ENCODE measurements at regions not wholly inside any gene's neighbourhood (a gene's known extent, or its start where the extent isn't known, plus 50 kb on each side); places are given as distances from the start of the nearest gene placed in this dataset.

DNA sequence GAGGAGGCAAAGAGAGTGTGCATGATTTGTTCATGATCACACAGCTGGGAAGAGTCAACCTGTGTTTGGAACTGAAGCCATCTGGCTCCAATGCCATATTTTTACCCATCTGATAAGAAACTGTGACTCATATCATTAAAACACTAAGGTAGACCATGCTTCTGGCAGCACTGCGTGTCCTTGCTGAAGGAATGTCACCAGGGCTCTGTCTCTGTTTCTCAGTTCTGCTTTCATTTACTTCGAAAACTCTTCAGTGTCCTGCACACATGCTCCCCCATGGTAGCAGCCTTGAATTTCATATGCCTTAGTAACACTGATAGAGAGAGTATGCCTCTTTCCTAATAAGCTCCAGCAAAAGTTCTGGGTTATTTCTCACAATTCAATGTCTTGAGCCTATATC lies 830.4 kb downstream of the DCDC2C start:
- in situ Hi-C loops (cut with HindIII; ENCODE audit: low sequenced_read_pairs) = no loop called here
- no peak overlapping the region for H3K4me3 ChIP-seq (ENCODE audit: low read depth, low read length)
- no peak for DNase-seq (ENCODE audit: low read depth, low spot score)
- TF ChIP-seq, protein P1, sequence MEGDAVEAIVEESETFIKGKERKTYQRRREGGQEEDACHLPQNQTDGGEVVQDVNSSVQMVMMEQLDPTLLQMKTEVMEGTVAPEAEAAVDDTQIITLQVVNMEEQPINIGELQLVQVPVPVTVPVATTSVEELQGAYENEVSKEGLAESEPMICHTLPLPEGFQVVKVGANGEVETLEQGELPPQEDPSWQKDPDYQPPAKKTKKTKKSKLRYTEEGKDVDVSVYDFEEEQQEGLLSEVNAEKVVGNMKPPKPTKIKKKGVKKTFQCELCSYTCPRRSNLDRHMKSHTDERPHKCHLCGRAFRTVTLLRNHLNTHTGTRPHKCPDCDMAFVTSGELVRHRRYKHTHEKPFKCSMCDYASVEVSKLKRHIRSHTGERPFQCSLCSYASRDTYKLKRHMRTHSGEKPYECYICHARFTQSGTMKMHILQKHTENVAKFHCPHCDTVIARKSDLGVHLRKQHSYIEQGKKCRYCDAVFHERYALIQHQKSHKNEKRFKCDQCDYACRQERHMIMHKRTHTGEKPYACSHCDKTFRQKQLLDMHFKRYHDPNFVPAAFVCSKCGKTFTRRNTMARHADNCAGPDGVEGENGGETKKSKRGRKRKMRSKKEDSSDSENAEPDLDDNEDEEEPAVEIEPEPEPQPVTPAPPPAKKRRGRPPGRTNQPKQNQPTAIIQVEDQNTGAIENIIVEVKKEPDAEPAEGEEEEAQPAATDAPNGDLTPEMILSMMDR (IDR thresholded peaks at IDR 0.05; ENCODE audit: low read depth, low read length) = no peak

DNA sequence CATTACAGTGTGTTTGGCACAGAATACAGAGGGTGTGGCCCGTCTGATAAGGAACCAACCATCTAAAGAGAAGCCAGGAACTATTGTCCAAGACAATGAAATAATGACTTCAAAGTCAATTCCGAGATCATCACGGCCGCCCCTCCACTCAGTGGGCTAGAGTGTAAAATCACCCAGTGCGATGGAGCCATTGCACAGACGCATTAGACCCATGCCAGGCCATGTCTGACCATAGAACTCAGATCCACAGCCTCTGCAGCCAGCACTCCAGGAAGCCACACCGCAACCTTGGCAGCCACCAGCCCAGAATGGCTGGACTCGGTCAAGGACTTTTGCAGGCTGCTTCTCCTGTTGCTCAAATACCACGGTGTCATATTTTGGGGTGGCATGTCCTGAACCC lies 835.7 kb downstream of the DCDC2C start:
- TF ChIP-seq, protein P1 (IDR thresholded peaks at IDR 0.05; ENCODE audit: low read depth, low read length) = no peak
- no peak overlapping the region for H3K4me3 ChIP-seq (ENCODE audit: low read depth, low read length)
- DNase-seq (ENCODE audit: low read depth, low spot score) = no peak
- in situ Hi-C loops (cut with HindIII; ENCODE audit: low sequenced_read_pairs) = no loop called here

DNA sequence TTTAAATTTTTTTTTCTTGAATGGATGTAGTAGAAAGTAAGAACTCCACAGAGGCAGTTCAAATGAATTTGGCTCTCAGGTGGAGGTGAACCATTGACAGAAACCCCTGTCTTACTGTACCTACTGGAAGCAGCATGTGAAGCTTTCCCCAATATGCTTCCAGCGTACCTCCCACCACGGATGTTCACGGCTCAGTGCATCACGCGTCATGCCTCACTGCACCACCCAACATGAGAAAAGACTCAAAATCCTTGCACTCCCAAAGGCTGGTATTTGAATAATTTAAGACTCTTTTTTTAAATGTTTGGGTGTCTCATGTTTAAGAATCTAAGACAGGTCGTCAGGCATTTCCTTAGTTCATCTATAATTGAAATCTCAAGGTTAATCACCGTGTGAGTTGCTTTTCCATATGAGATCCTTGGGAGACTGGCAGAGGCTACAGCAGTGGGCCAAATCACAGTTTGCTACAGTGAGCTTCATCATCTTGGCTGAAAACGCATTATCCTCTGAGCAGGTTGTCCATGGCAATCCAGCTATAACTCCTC lies 846.4 kb downstream of the DCDC2C start:
- H3K4me3 ChIP-seq (ENCODE audit: low read depth, low read length) = no peak overlapping the region
- TF ChIP-seq, protein P1 (IDR thresholded peaks at IDR 0.05; ENCODE audit: low read depth, low read length) = no peak
- no peak for DNase-seq (ENCODE audit: low read depth, low spot score)
- in situ Hi-C loops (cut with HindIII; ENCODE audit: low sequenced_read_pairs) = no loop called here

DNA sequence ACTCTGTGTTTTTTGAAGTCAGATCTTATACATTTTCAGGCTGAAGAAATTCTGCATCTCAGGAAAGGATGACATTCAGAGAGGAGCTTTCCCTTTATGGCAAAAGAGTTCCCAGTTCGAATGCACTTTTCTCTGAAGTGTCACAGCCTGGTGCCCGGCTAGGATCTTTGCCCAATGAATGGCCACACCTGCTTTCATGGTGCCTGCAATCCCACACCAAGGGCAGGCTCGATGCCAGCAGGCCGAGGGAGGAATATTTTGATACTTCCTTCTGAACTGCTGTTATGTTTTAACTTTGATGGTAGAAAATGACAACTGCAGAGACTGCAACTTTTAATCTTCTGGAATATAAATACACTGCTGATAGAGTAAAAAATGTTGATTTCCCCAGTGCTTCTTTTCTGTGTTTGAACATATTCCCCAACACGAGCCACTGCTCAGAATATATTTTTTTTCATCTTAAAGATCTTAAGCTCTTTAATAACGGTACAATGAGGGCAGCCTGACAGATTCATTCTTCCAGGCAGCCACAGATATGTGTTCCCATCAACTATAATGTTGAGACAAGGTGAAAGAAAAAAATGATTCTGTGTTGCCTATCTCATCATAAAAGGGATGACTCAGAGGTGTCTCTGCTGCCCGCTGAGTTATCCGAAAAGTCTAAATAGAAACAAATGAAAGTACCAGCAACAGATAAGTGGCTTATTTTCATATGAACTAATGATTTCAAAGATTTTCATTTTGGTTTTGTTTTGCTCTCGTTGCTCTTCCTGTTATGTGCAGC lies 848.5 kb downstream of the DCDC2C start:
- TF ChIP-seq, protein P1 (IDR thresholded peaks at IDR 0.05; ENCODE audit: low read depth, low read length) = no peak
- H3K4me3 ChIP-seq (ENCODE audit: low read depth, low read length) = no peak overlapping the region
- no peak for DNase-seq (ENCODE audit: low read depth, low spot score)
- in situ Hi-C loops (cut with HindIII; ENCODE audit: low sequenced_read_pairs) = no loop called here

DNA sequence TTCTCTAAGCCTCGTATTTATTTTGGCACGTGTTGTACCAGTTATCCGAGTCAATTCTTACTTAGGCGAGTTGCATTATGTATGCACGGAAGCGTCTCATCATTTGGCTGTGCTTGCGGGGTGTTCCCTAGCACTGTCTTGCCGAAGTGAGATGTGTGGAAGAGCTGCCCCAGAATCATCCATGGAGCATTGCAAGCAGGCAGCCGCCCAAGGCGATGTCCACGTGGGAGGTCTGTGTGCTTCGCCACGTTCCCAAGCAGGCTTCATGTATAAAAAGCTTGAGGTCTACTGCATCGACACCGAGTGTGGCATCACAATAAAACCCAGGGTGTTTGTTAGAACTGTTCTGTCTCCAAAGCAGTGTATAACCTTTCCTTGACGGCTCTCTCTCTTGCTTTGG lies 849.9 kb downstream of the DCDC2C start:
- no peak overlapping the region for H3K4me3 ChIP-seq (ENCODE audit: low read depth, low read length)
- DNase-seq (ENCODE audit: low read depth, low spot score) = peak; percentile 2
- TF ChIP-seq, protein P1 (IDR thresholded peaks at IDR 0.05; ENCODE audit: low read depth, low read length) = no peak
- in situ Hi-C loops (cut with HindIII; ENCODE audit: low sequenced_read_pairs) = no loop called here

DNA sequence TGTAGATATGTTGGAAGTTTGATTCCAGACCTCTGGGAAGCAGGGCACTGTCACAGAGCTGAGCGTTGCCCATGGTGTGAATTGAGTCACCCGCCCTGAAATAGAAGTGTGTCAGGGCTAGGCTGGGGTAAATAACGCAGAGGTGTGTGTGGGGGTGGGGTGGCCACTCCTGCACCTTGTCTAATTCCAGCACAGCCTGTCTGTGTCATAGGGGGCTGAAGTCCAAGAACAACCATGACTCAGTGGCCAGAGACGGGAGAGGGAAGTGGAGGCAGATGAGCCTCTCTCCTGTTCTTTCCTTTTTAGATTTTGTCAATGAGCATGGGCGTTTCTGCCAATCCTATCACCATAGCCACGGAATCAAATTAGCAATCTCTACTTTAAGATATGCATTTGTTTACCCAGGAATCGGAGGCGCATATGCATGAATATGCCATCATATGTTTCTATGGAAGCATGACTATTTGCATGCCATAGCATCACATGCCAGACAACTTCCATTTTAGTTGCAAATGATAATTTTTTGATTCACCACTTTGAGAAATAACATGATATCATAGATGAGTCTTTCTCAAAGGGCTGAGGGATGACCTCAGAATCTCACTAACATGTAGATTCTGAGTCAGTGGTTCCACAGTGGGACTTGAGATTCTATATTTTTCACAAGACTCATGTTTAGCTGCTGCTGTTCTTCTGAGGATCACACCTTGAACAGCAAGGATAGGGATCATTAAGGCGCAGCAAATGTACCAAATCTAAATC lies 852.9 kb downstream of the DCDC2C start:
- TF ChIP-seq, protein P1 (IDR thresholded peaks at IDR 0.05; ENCODE audit: low read depth, low read length) = no peak
- H3K4me3 ChIP-seq (ENCODE audit: low read depth, low read length) = no peak overlapping the region
- in situ Hi-C loops (cut with HindIII; ENCODE audit: low sequenced_read_pairs) = no loop called here
- peak; percentile 15 for DNase-seq (ENCODE audit: low read depth, low spot score)
